Prostate gland (tissue), 2 donors: ENCODE measurements at regions not wholly inside any gene's neighbourhood (a gene's known extent, or its start where the extent isn't known, plus 50 kb on each side); places are given as distances from the start of the nearest gene placed in this dataset.

Experiments
- DNase-seq: peaks from one replicate; pipeline ENCODE4 v3.0.0-alpha.2; 2019; ENCODE audit warnings: low spot score
- H3K27ac ChIP-seq, 2 donors: fragments of 200-600 bp; sonication (generic); 2 replicates each; pipeline ENCODE4 v1.5.1; 2017 to 2019
- H3K27me3 ChIP-seq: fragments of 200-600 bp; sonication (generic); replicated peaks from 2 replicates; pipeline ENCODE4 v1.5.1; 2019; ENCODE audit not compliant: insufficient read depth
- H3K36me3 ChIP-seq, 2 donors: fragments of 200-600 bp; sonication (generic); 1 replicate in 1 of 2; 2 replicates in 1 of 2; pipeline versions ENCODE4 v1.5.1 to v1.8.1; 2017 to 2019
- H3K4me1 ChIP-seq: fragments of 200-600 bp; sonication (generic); replicated peaks from 2 replicates; pipeline ENCODE4 v1.5.1; 2019
- H3K4me3 ChIP-seq, 2 donors: fragments of 200-600 bp; sonication (generic); 2 replicates each; pipeline ENCODE4 v1.5.1; 2017 to 2019
- H3K9me3 ChIP-seq: fragments of 200-600 bp; sonication (generic); 2 replicates; pipeline ENCODE4 v1.5.1; 2017
- POLR2A ChIP-seq: fragments of 450-650 bp; IDR thresholded peaks from one replicate; pipeline ENCODE4 v1.6.1; 2016; ENCODE audit warnings: antibody characterized with exemption, mild to moderate bottlenecking
- POLR2AphosphoS5 ChIP-seq: sonication (generic); formaldehyde crosslinking; IDR thresholded peaks from one replicate; pipeline ENCODE4 v1.6.1; 2017; ENCODE audit warnings: antibody characterized with exemption
- WGBS: methylation state at CpG from one replicate; pipeline ENCODE4 v1.1.5; 2018; 5-methylcytosine and 5-hydroxymethylcytosine counted together
- intact Hi-C: fragments of 100-400 bp; cut with DNase I; formaldehyde crosslinking; loops from one replicate; pipeline ENCODE4 v1.14.2; 2022
- TF ChIP-seq, protein P1 (sequence below), 4 experiments: fragments of 200-600 bp in 2 of 4; fragments of 450-650 bp in 2 of 4; sonication (generic) in 2 of 4; IDR thresholded peaks; 1 replicate in 3 of 4; 2 replicates in 1 of 4; pipeline ENCODE4 v1.5.1; 2016 to 2019; ENCODE audit warnings: antibody characterized with exemption in 4 of 4, mild to moderate bottlenecking in 2 of 4, moderate library complexity in 2 of 4

DNA sequence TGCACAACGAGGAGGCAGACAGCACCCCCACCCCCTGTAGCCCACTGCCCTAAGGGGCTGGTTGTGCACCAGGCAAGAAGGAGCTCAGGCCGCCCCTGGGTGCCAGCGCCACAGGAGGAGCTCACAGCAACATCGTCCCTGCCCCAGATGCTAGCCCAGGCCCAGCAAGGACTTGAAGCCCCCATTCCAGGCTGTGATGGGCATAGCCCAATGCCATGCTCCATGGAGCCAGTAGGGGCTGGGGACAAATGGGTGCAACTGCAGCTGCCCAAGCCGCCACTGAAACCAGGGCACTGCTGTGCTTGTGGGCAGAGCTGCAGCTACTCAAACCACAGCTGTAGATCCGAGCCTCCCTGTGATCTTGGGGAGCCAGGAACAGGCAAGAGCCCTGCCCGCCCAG is 241.3 kb upstream of the GIMD1 start:
- intact Hi-C loops, result no loop called here
- Histone ChIP-seq H3K27me3 (no peaks in the 10 kb centered on the region), H3K9me3 (no peaks in the 10 kb centered on the region), H3K4me1 (no peaks in the 10 kb centered on the region), H3K27ac (no peak overlapping the region), H3K36me3 (no peaks in the 10 kb centered on the region), H3K4me3 (no peak overlapping the region)
- WGBS, result 94% methylated on average over 5 of the region's 7 CpGs
- DNase-seq, result no peak
- TF ChIP-seq, protein P1, sequence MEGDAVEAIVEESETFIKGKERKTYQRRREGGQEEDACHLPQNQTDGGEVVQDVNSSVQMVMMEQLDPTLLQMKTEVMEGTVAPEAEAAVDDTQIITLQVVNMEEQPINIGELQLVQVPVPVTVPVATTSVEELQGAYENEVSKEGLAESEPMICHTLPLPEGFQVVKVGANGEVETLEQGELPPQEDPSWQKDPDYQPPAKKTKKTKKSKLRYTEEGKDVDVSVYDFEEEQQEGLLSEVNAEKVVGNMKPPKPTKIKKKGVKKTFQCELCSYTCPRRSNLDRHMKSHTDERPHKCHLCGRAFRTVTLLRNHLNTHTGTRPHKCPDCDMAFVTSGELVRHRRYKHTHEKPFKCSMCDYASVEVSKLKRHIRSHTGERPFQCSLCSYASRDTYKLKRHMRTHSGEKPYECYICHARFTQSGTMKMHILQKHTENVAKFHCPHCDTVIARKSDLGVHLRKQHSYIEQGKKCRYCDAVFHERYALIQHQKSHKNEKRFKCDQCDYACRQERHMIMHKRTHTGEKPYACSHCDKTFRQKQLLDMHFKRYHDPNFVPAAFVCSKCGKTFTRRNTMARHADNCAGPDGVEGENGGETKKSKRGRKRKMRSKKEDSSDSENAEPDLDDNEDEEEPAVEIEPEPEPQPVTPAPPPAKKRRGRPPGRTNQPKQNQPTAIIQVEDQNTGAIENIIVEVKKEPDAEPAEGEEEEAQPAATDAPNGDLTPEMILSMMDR (IDR thresholded peaks at IDR 0.05), result no peak
- no peak for TF ChIP-seq POLR2AphosphoS5
- no peak for TF ChIP-seq POLR2A

DNA sequence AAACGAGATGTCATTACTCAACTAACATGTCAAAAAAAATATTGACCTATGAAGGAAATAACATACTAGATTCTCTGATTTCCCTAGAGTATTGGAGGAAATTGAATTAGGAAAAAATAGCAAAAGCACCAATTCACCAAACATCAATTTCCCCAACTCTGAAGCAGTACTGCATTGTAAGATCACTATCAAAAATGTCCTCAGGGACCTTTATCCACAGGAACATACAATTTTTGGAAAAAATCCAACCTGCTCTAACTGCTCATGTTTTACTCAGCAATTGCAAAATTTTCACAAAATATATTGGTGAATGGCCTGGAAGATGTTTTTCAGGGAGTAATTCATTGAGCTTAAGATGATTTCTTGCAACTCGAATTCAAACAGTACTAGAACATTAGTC is 239.0 kb upstream of the GIMD1 start:
- no peak for DNase-seq
- Histone ChIP-seq H3K9me3 (no peaks in the 10 kb centered on the region), H3K27ac (no peak overlapping the region), H3K36me3 (no peaks in the 10 kb centered on the region), H3K27me3 (no peaks in the 10 kb centered on the region), H3K4me1 (no peaks in the 10 kb centered on the region), H3K4me3 (no peak overlapping the region)
- 86% methylated on average over 2 of the region's 2 CpGs for WGBS
- TF ChIP-seq, protein P1 (IDR thresholded peaks at IDR 0.05), result no peak
- TF ChIP-seq POLR2AphosphoS5 (no peak), POLR2A (no peak)
- intact Hi-C loops, result no loop called here

DNA sequence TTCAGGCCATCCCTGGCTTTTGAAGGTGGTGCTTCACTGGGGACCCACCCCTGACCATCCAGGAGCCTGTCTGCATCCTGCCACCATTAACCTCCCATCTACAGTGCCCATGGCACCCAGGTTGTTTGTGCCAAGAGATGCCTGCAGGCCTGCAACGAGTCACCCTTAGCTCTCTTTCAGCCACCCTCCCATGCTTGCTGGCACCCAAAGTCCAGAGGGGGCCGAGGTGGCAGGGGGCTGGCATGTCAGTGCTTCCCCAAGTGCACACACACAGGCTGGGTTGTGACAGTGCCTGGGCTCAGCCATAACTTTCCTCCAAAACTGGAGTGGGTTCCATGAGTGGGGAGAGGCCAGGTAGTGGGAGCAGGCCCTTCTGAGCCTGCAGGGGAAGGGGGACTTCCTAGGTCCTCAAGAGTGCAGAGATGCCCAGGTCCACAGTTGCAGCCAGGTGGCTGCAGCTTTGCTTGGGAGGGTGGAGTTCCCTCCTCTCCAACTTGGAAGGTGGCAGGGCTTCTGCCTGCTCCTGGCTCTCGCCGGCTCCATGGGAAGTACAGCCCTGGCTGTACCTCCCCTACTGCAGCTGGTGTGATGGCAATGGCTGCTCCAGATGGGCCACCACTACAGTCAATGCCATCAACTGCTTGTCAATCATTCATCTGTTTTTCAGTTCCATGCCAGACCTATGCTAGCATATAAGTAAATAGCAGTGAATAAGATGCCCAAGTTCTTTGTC is 235.9 kb upstream of the GIMD1 start:
- WGBS, result 91% methylated on average over 4 of the region's 4 CpGs
- H3K36me3 ChIP-seq, result no peaks in the 10 kb centered on the region
- H3K4me1 ChIP-seq, result no peaks in the 10 kb centered on the region
- intact Hi-C loops, result no loop called here
- no peak overlapping the region for H3K4me3 ChIP-seq
- no peak overlapping the region for H3K27ac ChIP-seq
- DNase-seq, result no peak
- no peaks in the 10 kb centered on the region for H3K27me3 ChIP-seq
- H3K9me3 ChIP-seq, result no peaks in the 10 kb centered on the region
- TF ChIP-seq POLR2AphosphoS5 (no peak), POLR2A (no peak)
- TF ChIP-seq, protein P1 (IDR thresholded peaks at IDR 0.05), result no peak

DNA sequence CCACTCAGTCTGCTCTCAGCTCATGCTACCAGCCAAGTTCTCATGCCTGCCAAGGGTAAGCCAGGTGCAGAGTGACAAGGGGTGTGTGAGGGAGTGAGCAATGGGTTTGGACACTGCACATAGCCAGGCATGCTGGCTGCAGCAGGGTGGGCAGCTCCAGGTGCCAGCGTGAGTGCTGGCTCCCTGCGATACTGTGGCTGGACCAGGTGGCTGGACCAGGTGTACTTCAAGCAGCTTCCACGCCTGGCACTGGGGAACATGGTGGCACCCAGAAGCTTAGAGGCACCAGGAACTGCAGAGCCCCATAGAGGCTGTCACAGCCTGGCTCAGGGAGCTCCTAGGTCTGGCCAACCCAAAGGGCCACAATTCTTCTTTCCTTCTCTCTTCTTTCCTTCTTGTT is 234.9 kb upstream of the GIMD1 start:
- no peak for TF ChIP-seq POLR2AphosphoS5
- TF ChIP-seq POLR2A, result no peak
- TF ChIP-seq, protein P1 (IDR thresholded peaks at IDR 0.05), result no peak
- Histone ChIP-seq H3K9me3 (no peaks in the 10 kb centered on the region), H3K4me3 (no peak overlapping the region), H3K27ac (no peak overlapping the region), H3K36me3 (no peaks in the 10 kb centered on the region), H3K4me1 (no peaks in the 10 kb centered on the region), H3K27me3 (no peaks in the 10 kb centered on the region)
- DNase-seq, result no peak
- intact Hi-C loops, result no loop called here
- 81% methylated on average over 3 of the region's 3 CpGs for WGBS

DNA sequence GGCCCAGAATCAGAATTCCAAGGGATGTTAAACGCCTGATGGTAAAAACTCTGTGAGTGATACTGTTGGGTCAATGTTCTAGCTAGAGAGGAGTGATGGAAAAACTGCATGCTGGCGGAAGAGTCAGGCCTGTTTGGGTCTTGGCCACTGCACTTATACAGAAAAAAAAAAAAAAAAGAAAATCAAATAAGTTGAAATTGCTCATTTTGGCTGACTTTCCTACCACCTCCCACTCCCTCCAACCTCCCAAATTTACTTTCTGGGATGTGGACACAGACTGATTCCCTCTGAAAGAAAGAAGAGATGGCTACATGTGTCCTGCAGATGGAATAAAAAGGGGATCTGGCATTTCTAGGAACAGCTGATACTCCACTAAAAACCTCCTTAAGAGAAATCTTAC is 234.1 kb upstream of the GIMD1 start:
- no peak overlapping the region for H3K27ac ChIP-seq
- no peaks in the 10 kb centered on the region for H3K4me1 ChIP-seq
- whole genome bisulfite sequencing, result 92% methylated on average over 2 of the region's 2 CpGs
- intact Hi-C loops, result no loop called here
- H3K27me3 ChIP-seq, result no peaks in the 10 kb centered on the region
- no peak overlapping the region for H3K4me3 ChIP-seq
- H3K9me3 ChIP-seq, result no peaks in the 10 kb centered on the region
- no peaks in the 10 kb centered on the region for H3K36me3 ChIP-seq
- TF ChIP-seq POLR2A (no peak), POLR2AphosphoS5 (no peak)
- TF ChIP-seq, protein P1 (IDR thresholded peaks at IDR 0.05), result no peak
- no peak for DNase-seq
